HG03432 (cell line): ENCODE measurements at regions not wholly inside any gene's neighbourhood (a gene's known extent, or its start where the extent isn't known, plus 50 kb on each side); places are given as distances from the start of the nearest gene placed in this dataset.
"Not testable (repeated sequence)": the region's sequence is repeated elsewhere in the genome, so short reads cannot be mapped to it uniquely, and the experiment has no call there.

Experiments used
- ATAC-seq: cut with Tn5 transposase; IDR thresholded peaks from one replicate; pipeline ENCODE4 v1.9.1; 2021; ENCODE audit warnings: mild to moderate bottlenecking, moderate library complexity; ENCODE audit not compliant: unreplicated experiment

GRCh38 chr14:19344689-19345088 is 89.5 kb downstream of the POTEG start:
- ATAC-seq, result not testable (repeated sequence)

- ATAC-seq, result not testable (repeated sequence)
These were observed 88.7 kb downstream of the POTEG start for GRCh38 chr14:19345298-19345911.

GRCh38 chr14:19346074-19346480 is 88.1 kb downstream of the POTEG start:
- peak; percentile 60 for ATAC-seq

GRCh38 chr14:19346636-19347035 is 87.5 kb downstream of the POTEG start:
- ATAC-seq, result not testable (repeated sequence)

GRCh38 chr14:19347112-19347511 is 87.0 kb downstream of the POTEG start:
- ATAC-seq, result not testable (repeated sequence)
